Peyer's patch (tissue), 4 donors: ENCODE measurements at regions not wholly inside any gene's neighbourhood (a gene's known extent, or its start where the extent isn't known, plus 50 kb on each side); places are given as distances from the start of the nearest gene placed in this dataset.

Source experiments
- DNase-seq, 3 donors: peaks; one replicate each; pipeline ENCODE4 v3.0.0-alpha.2; 2017 to 2019
- H3K27ac ChIP-seq, 4 donors: fragments of 200-600 bp; sonication (generic); one replicate each; pipeline ENCODE4 v1.5.1; 2016 to 2019
- H3K27me3 ChIP-seq, 2 donors: fragments of 200-600 bp; sonication (generic); one replicate each; pipeline ENCODE4 v1.5.1; 2019
- H3K36me3 ChIP-seq, 3 donors: fragments of 200-600 bp; sonication (generic); one replicate each; pipeline ENCODE4 v1.5.1; 2016 to 2019
- H3K4me1 ChIP-seq, 4 donors: fragments of 200-600 bp; sonication (generic); one replicate each; pipeline ENCODE4 v1.5.1; 2016 to 2019
- H3K4me3 ChIP-seq, 4 donors: fragments of 200-600 bp; sonication (generic); 1 replicate in 3 of 4; 2 replicates in 1 of 4; pipeline ENCODE4 v1.5.1; 2016 to 2019; ENCODE audit warnings: mild to moderate bottlenecking in 1 of 4
- H3K9me3 ChIP-seq, 4 donors: fragments of 200-600 bp; sonication (generic); one replicate each; pipeline ENCODE4 v1.5.1; 2016 to 2019; ENCODE audit warnings: mild to moderate bottlenecking in 1 of 4
- CTCF ChIP-seq, 6 experiments: fragments of 450-650 bp in 4 of 6; fragments of 200-600 bp in 2 of 6; sonication (generic) in 1 of 6; IDR thresholded peaks; one replicate each; pipeline ENCODE4 v1.5.1; 2017 to 2019; ENCODE audit warnings: antibody characterized with exemption in 6 of 6, mild to moderate bottlenecking in 3 of 6, moderate library complexity in 1 of 6
- POLR2A ChIP-seq, 2 donors: fragments of 450-650 bp; IDR thresholded peaks; one replicate each; pipeline ENCODE4 v1.5.1; 2017; ENCODE audit warnings: antibody characterized with exemption in 2 of 2, mild to moderate bottlenecking in 2 of 2, moderate library complexity in 2 of 2

DNA sequence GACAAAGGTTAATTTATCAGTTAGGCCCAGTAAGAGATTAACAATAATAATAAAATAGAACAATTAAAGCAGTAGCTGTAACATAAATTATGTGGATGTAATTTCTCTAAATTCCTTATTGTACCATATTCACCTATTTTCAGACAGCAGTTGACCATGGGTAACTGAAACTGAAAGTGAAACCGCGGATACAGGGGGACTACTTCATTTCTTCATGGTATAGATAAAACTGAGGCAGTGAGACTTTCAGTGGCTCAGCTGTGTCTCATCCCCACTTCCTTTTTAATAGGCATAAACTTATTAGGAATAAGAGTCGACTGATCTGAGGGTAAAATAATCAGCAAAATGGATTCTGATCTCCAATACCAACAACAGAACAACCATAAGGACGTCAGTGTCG, 174.0 kb upstream of the WWC1 start:
- DNase-seq, result no peak
- H3K9me3 ChIP-seq, result no peaks in the 10 kb centered on the region
- H3K4me3 ChIP-seq, result no peak overlapping the region
- H3K4me1 ChIP-seq, result no peaks in the 10 kb centered on the region
- H3K27ac ChIP-seq, result no peak overlapping the region
- no peaks in the 10 kb centered on the region for H3K36me3 ChIP-seq
- no peak for TF ChIP-seq POLR2A (IDR thresholded peaks at IDR 0.05)
- H3K27me3 ChIP-seq, result no peaks in the 10 kb centered on the region

DNA sequence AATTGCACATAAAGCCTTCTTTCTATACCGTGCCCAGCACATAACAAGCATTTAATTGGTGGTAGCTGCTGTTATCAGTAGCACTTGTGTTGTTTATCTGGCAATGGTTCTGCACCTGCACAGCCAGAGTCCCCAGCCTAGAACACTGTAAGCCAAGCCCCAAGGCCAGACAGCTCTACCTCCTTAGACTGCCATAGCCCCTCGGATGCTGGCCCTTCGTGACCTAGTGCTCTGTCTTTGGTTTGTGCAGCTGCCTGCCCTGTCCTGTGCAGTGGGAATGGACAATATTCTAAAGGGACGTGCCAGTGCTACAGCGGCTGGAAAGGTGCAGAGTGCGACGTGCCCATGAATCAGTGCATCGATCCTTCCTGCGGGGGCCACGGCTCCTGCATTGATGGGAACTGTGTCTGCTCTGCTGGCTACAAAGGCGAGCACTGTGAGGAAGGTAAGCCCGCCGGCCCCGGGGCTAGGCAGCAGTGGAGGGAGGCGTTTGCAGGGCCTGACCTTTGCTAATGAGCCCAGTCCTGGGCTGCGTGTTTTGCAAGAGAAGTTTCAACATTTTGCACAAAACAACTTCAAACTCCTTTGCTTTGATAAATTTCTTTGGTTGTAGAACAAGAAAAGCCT, 173.3 kb upstream of the WWC1 start:
- H3K9me3 ChIP-seq, result no peaks in the 10 kb centered on the region
- H3K36me3 ChIP-seq, result no peaks in the 10 kb centered on the region
- H3K4me3 ChIP-seq, result no peak overlapping the region
- no peaks in the 10 kb centered on the region for H3K27me3 ChIP-seq
- DNase-seq, result no peak
- TF ChIP-seq POLR2A (IDR thresholded peaks at IDR 0.05) (no peak), CTCF (IDR thresholded peaks at IDR 0.05) (no peak)
- H3K4me1 ChIP-seq, result no peaks in the 10 kb centered on the region
- H3K27ac ChIP-seq, result no peak overlapping the region

- DNase-seq, result no peak
- Histone ChIP-seq H3K36me3 (no peaks in the 10 kb centered on the region), H3K9me3 (no peaks in the 10 kb centered on the region), H3K4me1 (no peaks in the 10 kb centered on the region), H3K4me3 (no peak overlapping the region), H3K27ac (no peak overlapping the region), H3K27me3 (no peaks in the 10 kb centered on the region)
- no peak for TF ChIP-seq POLR2A (IDR thresholded peaks at IDR 0.05)
- no peak for TF ChIP-seq CTCF (IDR thresholded peaks at IDR 0.05)
These were observed 170.9 kb upstream of the WWC1 start for GRCh38 chr5:168120401-168121137.

DNA sequence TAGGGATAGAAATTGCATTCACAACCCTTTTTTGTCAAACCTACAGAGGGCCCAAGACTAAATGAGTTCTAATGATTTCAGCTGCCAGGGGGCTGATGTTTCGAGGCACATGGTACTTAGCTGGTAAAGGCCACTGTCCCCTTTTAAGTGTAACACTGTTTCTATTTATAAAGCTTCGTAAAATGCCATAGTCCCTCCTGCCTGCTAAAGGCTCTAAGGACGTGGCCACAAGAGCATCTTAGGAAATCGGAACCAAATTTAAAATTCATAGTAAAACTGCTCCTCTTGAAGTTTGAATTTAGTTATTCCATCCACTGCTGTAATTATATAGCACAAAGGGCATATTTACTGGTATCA, 170.3 kb upstream of the WWC1 start:
- Histone ChIP-seq H3K4me1 (no peaks in the 10 kb centered on the region), H3K4me3 (no peak overlapping the region), H3K36me3 (no peaks in the 10 kb centered on the region), H3K9me3 (no peaks in the 10 kb centered on the region), H3K27me3 (no peaks in the 10 kb centered on the region), H3K27ac (no peak overlapping the region)
- DNase-seq, result no peak
- TF ChIP-seq CTCF (IDR thresholded peaks at IDR 0.05) (no peak), POLR2A (IDR thresholded peaks at IDR 0.05) (no peak)

DNA sequence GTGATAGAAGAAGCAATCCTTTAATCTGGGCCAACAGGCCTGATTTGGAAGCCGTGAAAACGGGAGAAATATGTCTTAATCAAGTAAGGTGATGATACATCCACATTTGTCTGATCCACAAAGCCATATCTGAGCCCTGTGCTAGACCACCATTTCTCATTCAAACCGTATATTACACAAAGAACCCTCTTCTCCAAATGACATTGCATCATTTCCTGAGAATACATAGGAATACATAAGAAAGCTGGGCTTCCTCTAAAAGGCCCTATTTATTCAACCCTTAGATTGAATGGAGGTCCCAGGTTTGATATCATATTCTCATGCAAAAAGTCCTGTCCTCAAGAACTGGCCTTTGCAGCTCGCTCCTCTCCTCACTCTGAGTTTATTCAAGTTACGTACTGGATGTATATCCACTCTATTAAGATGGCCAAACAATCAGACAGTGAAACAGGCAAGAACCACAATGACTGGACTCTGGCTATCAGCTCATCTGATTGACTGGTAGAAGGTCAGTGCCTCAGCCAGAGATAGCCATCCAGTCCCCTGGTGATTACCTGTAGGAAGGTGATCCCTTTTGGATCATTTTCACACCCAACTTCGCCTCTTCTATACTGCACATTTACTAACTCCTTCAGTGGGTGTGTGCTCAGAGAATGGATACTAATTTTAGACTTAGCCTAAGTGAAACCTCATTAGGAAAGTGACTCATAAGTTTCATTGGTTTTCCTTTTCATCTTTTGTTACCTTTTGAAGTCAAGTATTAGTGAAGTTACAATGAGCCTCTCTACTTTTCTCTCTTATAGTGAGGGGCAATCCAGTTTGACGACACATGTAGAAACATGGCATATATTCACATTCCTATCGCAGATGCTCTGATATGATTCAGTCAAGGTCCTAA, 167.6 kb upstream of the WWC1 start:
- Histone ChIP-seq H3K27ac (no peak overlapping the region), H3K27me3 (no peaks in the 10 kb centered on the region), H3K4me3 (no peak overlapping the region), H3K36me3 (no peaks in the 10 kb centered on the region), H3K4me1 (no peaks in the 10 kb centered on the region), H3K9me3 (no peaks in the 10 kb centered on the region)
- no peak for DNase-seq
- TF ChIP-seq POLR2A (IDR thresholded peaks at IDR 0.05), result no peak
- no peak for TF ChIP-seq CTCF (IDR thresholded peaks at IDR 0.05)
